ENCODE measurements at regions not wholly inside any gene's neighbourhood (a gene's known extent, or its start where the extent isn't known, plus 50 kb on each side); places are given as distances from the start of the nearest gene placed in this dataset.

DNA sequence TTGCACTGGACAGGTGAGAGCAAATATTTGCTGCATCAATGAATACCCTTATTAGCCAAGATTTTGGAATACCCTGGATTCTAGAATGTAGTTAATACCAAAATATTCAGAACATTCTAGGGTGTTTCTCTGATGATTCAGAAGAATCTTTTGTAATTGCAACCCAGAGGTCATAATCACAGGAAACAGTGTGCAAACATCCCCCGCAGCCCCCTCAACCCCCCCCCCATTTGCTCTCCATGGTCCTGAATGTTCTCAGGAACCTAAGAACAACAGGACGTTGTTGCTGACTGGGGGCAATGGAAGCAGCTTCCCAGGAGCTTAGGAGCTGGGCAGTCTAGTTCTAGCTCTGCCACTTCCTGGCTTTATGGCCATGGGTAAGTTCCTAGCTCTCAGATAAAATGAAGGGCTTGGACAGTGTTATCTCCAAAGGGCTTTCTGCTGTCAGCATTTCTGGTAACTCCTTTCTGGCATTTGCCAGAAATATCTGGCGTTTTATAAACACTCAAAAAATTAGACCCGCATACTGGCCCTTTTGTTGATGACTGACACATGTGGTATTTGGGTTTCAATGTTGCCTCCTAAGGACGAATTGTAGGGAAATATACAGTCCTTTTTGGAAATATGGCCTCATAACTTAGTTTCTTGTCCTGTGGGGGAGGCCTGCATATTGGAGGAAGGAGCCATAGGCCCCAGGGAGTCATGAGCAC is 178.6 kb downstream of the RRAGC start:
- TF ChIP-seq TAF1 (IDR thresholded peaks at IDR 0.05; ENCODE audit: borderline replicate concordance, insufficient read depth, low read length) = no peak
- TF ChIP-seq FOXP2 (optimal IDR thresholded peaks at IDR 0.05; ENCODE audit: borderline replicate concordance, extremely low read depth, extremely low read length, insufficient read depth) = no peak
- TF ChIP-seq REST (IDR thresholded peaks at IDR 0.05; ENCODE audit: insufficient read depth in 1 of 2, low read depth in 2 of 2, low read length in 2 of 2) = peak; percentile 59 to 92
- no peak for TF ChIP-seq POLR2AphosphoS5 (IDR thresholded peaks at IDR 0.05; ENCODE audit: low read depth, low read length)
- no peak for TF ChIP-seq SIN3A (IDR thresholded peaks at IDR 0.05; ENCODE audit: borderline replicate concordance, insufficient read depth, low read length)

DNA sequence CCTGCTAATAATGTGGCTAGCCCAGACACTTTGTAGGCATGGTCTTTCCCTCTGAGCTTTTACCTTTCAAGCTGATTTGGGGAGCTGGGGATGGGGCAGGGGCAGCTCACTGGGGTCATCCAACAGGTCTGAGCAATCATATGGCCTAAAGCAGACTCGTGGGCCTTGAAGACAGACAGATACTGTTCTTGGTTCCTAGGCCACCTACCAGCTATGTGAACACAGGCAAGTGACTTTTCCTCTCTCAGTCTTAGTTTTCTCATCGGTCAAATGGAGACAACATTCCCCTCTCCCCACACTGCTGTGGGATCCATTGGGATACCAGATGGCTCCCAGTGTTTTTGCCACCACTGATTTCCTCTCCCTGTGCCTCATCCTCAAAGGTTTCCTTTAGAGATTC is 181.8 kb downstream of the RRAGC start:
- no peak for TF ChIP-seq TAF1 (IDR thresholded peaks at IDR 0.05; ENCODE audit: borderline replicate concordance, insufficient read depth, low read length)
- TF ChIP-seq POLR2AphosphoS5 (IDR thresholded peaks at IDR 0.05; ENCODE audit: low read depth, low read length) = no peak
- TF ChIP-seq SIN3A (IDR thresholded peaks at IDR 0.05; ENCODE audit: borderline replicate concordance, insufficient read depth, low read length) = no peak
- no peak for TF ChIP-seq FOXP2 (optimal IDR thresholded peaks at IDR 0.05; ENCODE audit: borderline replicate concordance, extremely low read depth, extremely low read length, insufficient read depth)
- TF ChIP-seq REST (IDR thresholded peaks at IDR 0.05; ENCODE audit: insufficient read depth in 1 of 2, low read depth in 2 of 2, low read length in 2 of 2) = no peak

GRCh38 chr1:38677311-38677710 is 182.3 kb downstream of the RRAGC start:
- TF ChIP-seq SIN3A (IDR thresholded peaks at IDR 0.05; ENCODE audit: borderline replicate concordance, insufficient read depth, low read length) (no peak), REST (IDR thresholded peaks at IDR 0.05; ENCODE audit: insufficient read depth in 1 of 2, low read depth in 2 of 2, low read length in 2 of 2) (no peak), TAF1 (IDR thresholded peaks at IDR 0.05; ENCODE audit: borderline replicate concordance, insufficient read depth, low read length) (no peak), FOXP2 (optimal IDR thresholded peaks at IDR 0.05; ENCODE audit: borderline replicate concordance, extremely low read depth, extremely low read length, insufficient read depth) (no peak), POLR2AphosphoS5 (IDR thresholded peaks at IDR 0.05; ENCODE audit: low read depth, low read length) (no peak)

DNA sequence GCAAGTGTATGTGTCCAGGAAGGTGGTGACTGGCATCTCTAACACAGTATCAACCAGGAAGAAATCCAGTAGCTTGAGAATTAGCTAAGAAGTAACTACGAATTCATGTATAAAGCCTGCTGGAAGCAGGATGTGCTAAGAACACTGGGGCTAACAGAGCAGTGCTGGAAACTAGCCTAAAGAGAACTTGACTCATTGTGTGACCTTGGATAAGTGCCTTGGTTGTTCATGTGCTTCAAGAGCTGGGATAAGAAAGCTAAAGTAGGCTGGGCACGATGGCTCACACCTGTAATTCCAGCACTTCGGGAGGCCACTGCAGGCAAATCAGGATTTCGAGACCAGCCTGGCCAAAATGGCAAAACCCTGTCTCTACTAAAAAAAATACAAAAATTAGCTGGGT is 186.9 kb downstream of the RRAGC start:
- TF ChIP-seq FOXP2 (optimal IDR thresholded peaks at IDR 0.05; ENCODE audit: borderline replicate concordance, extremely low read depth, extremely low read length, insufficient read depth) (no peak), SIN3A (IDR thresholded peaks at IDR 0.05; ENCODE audit: borderline replicate concordance, insufficient read depth, low read length) (no peak), POLR2AphosphoS5 (IDR thresholded peaks at IDR 0.05; ENCODE audit: low read depth, low read length) (no peak), REST (IDR thresholded peaks at IDR 0.05; ENCODE audit: insufficient read depth in 1 of 2, low read depth in 2 of 2, low read length in 2 of 2) (no peak), TAF1 (IDR thresholded peaks at IDR 0.05; ENCODE audit: borderline replicate concordance, insufficient read depth, low read length) (no peak)

Data from PFSK-1 (cell line).